Bronchial epithelial cell (primary cell): ENCODE measurements at regions not wholly inside any gene's neighbourhood (a gene's known extent, or its start where the extent isn't known, plus 50 kb on each side); places are given as distances from the start of the nearest gene placed in this dataset.

ENCODE experiments used
- DNase-seq: peaks from one replicate; pipeline ENCODE4 v3.0.0-alpha.2; 2010; ENCODE audit warnings: low read depth
- FAIRE-seq: peaks from 2 replicates; lab custom pipeline; 2011; peaks lifted over from hg19 to GRCh38; lab: Jason Lieb, UNC
- H3K27me3 ChIP-seq: 2 replicates; pipeline ENCODE4 v1.5.1; 2011; ENCODE audit warnings: low read length; ENCODE audit not compliant: control insufficient read depth, insufficient read depth
- H3K36me3 ChIP-seq: 2 replicates; pipeline ENCODE4 v1.5.1; 2011; ENCODE audit warnings: low read length; ENCODE audit not compliant: control insufficient read depth, insufficient read depth
- H3K4me3 ChIP-seq: 2 replicates; pipeline ENCODE4 v1.5.1; 2011; ENCODE audit warnings: mild to moderate bottlenecking, low read depth, low read length, control low read depth
- CTCF ChIP-seq: IDR thresholded peaks from 2 replicates; pipeline ENCODE4 v1.5.1; 2011; ENCODE audit warnings: mild to moderate bottlenecking, moderate library complexity, low read length, control low read depth, inconsistent platforms; ENCODE audit not compliant: insufficient read depth, severe bottlenecking

- DNase-seq (no peak), FAIRE-seq (no peak)
- TF ChIP-seq CTCF = no peak
- H3K4me3 ChIP-seq = no peak overlapping the region
- H3K27me3 ChIP-seq = no peaks in the 10 kb centered on the region
- H3K36me3 ChIP-seq = no peaks in the 10 kb centered on the region
These were observed 1234.0 kb downstream of the SORCS3 start for GRCh38 chr10:105875050-105875449.

GRCh38 chr10:105872665-105873064, 1231.6 kb downstream of the SORCS3 start:
- DNase-seq (no peak), FAIRE-seq (no peak)
- Histone ChIP-seq H3K27me3 (no peaks in the 10 kb centered on the region), H3K4me3 (no peak overlapping the region), H3K36me3 (no peaks in the 10 kb centered on the region)
- no peak for TF ChIP-seq CTCF

GRCh38 chr10:105868935-105869334, 1227.8 kb downstream of the SORCS3 start:
- TF ChIP-seq CTCF = no peak
- Histone ChIP-seq H3K4me3 (no peak overlapping the region), H3K27me3 (no peaks in the 10 kb centered on the region), H3K36me3 (no peaks in the 10 kb centered on the region)
- DNase-seq = no peak
- FAIRE-seq = no peak

- TF ChIP-seq CTCF = no peak
- Histone ChIP-seq H3K4me3 (no peak overlapping the region), H3K27me3 (no peaks in the 10 kb centered on the region), H3K36me3 (no peaks in the 10 kb centered on the region)
- DNase-seq = no peak
- FAIRE-seq = no peak
These were observed 1223.8 kb downstream of the SORCS3 start for GRCh38 chr10:105864854-105865253.

- FAIRE-seq (no peak), DNase-seq (no peak)
- no peaks in the 10 kb centered on the region for H3K36me3 ChIP-seq
- no peak overlapping the region for H3K4me3 ChIP-seq
- no peak for TF ChIP-seq CTCF
- H3K27me3 ChIP-seq = no peaks in the 10 kb centered on the region
These were observed 1216.5 kb downstream of the SORCS3 start for GRCh38 chr10:105857268-105858264.
